GM11168 (cell line): ENCODE measurements at regions not wholly inside any gene's neighbourhood (a gene's known extent, or its start where the extent isn't known, plus 50 kb on each side); places are given as distances from the start of the nearest gene placed in this dataset.

ENCODE experiments used
- in situ Hi-C: fragments of 300-500 bp; cut with MboI; formaldehyde crosslinking; loops from one replicate; pipeline ENCODE4 v1.12.0; 2022; ENCODE audit warnings: low sequenced_read_pairs; ENCODE audit not compliant: unreplicated experiment

DNA sequence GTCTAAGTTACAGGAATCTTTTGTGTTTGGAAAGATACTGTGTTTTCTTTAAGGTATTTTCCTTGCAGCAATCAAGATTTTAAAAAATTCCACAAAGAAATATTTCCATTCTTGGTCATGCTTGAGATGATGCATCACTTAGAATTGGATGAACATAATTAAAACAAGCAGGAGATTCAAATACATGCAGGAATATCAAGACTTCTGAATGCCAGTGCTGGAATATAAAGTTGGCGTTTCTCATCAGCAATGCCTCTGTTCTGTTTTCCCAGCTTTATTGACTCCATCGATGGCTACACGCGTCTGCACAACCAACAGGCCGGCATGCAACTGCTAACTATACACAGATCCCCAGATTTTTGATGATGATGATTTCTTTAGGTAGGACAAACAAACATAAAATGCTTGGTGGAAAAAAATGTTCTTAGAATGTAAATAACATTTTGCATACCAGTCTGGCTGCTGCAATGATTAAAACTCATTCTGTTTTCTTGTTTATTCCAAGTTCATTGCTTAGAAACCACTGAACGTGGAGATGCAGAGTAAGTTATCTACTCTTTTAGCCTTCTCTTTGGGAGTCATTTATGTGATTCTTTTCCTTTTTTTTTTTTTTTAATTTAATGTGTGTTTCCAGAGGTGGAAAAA lies 91.3 kb upstream of the FAM171A1 start:
- in situ Hi-C loops = no loop called here

GRCh38 chr10:15461353-15462108 lies 90.4 kb upstream of the FAM171A1 start:
- in situ Hi-C loops = no loop called here

- in situ Hi-C loops = no loop called here
These were observed 89.6 kb upstream of the FAM171A1 start for GRCh38 chr10:15460661-15461060.

- in situ Hi-C loops = no loop called here
These were observed 88.1 kb upstream of the FAM171A1 start for GRCh38 chr10:15459218-15459617.

GRCh38 chr10:15457382-15457781 lies 86.3 kb upstream of the FAM171A1 start:
- in situ Hi-C loops = no loop called here

DNA sequence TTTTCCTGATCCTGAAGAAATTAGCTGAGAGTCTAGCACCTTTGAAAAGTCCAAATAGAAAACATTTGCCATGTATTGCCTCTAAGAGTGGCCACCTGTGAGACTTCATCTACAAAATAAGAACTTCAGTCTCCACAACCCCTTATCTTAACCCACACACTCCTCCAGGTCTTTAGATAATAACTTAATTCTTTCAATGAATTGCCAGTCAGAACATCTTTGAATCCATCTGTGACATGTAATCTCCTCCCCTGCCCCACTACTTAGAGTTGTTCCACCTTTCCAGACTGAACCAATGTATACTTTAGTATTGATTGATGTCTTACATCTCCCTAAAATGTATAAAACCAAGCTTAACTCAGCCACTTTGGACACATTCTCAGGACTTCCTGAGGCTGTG lies 84.4 kb upstream of the FAM171A1 start:
- in situ Hi-C loops = no loop called here

- in situ Hi-C loops = no loop called here
These were observed 82.8 kb upstream of the FAM171A1 start for GRCh38 chr10:15453926-15454325.

- in situ Hi-C loops = no loop called here
These were observed 82.4 kb upstream of the FAM171A1 start for GRCh38 chr10:15453457-15453856.

- in situ Hi-C loops = no loop called here
These were observed 81.5 kb upstream of the FAM171A1 start for GRCh38 chr10:15452545-15452944.

- in situ Hi-C loops = no loop called here
These were observed 80.3 kb upstream of the FAM171A1 start for GRCh38 chr10:15451137-15452094.

- in situ Hi-C loops = no loop called here
These were observed 77.5 kb upstream of the FAM171A1 start for GRCh38 chr10:15448598-15448997.

GRCh38 chr10:15445006-15445390 lies 73.9 kb upstream of the FAM171A1 start:
- in situ Hi-C loops = no loop called here

- in situ Hi-C loops = no loop called here
These were observed 73.3 kb upstream of the FAM171A1 start for GRCh38 chr10:15444105-15445005.

GRCh38 chr10:15442056-15442455 lies 71.0 kb upstream of the FAM171A1 start:
- in situ Hi-C loops = no loop called here

GRCh38 chr10:15440204-15440711 lies 69.2 kb upstream of the FAM171A1 start:
- in situ Hi-C loops = no loop called here

DNA sequence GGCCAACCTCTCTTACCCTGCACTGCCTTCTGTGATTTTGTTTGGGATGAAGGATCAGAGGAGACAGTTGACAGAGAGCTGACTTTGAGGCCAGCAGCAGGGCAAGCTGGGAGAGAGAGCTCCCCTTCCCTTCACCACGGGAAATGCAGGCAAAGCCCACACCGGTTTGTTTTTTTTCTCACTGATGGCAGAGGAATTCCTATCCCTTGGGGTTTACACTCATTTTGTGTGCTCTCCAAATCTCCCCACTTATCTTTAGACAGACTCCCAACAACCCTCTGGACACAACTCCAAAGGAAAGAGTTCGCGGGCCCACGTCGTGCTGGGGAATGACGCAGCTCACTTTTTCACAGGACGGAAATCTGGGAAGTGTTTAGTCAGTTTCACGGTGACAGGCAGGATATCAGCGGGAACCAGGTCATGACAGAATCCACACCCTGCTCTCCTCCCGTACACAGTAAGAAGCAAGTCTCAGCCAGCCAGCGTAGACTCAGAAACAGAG lies 68.3 kb upstream of the FAM171A1 start:
- in situ Hi-C loops = loop anchor here (10.0 kb wide), 1 partner anchor 285 kb away; no protein-coding TSS in a partner anchor

DNA sequence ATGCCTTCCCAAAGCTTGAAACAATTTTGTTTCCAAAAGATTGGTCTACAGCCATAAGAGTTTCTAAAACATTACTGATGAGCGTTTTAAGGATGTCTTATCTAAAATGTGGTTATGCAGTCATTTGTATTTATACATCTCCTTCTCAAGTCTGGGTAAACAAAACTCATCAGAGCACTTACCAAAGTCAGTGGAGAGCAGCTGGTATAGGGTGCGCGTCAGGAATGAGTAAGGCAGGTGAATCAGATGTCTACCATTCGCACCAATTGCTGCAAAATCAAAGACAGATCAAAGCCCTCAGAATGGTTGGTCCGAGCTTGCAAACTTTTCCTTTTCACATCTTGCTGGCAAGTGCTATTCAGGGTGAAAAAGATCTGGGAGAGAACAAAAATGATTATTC lies 65.6 kb upstream of the FAM171A1 start:
- in situ Hi-C loops = loop anchor here (10.0 kb wide), 1 partner anchor 288 kb away; no protein-coding TSS in a partner anchor

DNA sequence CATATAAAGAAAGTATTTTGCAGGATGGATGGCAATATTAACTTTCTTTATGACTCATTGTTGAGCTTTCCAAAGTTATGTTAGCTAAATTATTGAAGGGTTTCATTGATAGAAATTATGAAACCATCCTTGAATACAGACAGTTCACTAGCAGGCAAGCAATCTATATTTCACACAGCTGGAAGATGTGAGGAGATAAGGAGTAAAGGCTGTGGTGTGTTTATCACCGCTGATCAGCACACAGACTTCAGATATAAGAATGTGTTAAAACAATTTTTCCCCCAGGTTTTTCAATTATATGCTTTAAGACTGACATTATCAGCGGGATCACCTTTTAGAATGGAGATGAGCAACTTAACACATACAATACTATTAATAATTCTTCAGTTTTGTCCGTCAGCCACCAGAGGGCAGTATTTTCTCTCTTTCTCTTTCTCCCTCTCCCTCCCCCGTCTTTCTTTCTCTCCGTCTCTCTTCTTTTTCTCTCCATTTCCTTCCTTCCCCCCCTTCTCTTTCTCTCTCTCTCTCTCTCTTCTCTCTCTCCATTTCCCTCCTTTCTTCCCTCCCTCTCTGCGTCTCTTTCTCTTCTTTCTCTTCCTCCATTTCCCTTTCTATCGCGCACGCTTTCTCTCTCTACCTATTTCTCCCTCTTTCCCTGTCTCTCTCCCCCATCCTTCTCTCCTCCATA lies 62.9 kb upstream of the FAM171A1 start:
- in situ Hi-C loops = loop anchor here (10.0 kb wide), 1 partner anchor 291 kb away; no protein-coding TSS in a partner anchor

DNA sequence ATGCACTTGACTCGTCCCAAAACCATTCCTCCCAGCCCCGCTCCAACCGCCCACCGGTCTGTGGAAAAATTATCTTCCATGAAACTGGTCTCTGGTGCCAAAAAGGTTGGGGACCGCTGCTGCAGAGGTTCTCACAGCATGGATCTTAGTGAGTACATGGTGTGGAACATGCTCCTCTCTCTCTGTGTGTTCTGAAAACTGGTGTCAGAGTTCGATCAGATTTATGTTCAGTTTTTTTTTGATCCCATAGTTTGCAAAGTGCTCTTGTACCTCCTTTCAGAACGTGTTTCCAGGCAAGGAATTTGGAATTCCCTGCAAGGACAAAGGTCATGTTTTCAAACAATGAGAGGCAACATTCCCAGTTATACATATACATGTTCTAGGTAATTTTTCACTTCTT lies 61.2 kb upstream of the FAM171A1 start:
- in situ Hi-C loops = loop anchor here (10.0 kb wide), 1 partner anchor 293 kb away; no protein-coding TSS in a partner anchor
